ENCODE measurements at regions not wholly inside any gene's neighbourhood (a gene's known extent, or its start where the extent isn't known, plus 50 kb on each side); places are given as distances from the start of the nearest gene placed in this dataset.

DNA sequence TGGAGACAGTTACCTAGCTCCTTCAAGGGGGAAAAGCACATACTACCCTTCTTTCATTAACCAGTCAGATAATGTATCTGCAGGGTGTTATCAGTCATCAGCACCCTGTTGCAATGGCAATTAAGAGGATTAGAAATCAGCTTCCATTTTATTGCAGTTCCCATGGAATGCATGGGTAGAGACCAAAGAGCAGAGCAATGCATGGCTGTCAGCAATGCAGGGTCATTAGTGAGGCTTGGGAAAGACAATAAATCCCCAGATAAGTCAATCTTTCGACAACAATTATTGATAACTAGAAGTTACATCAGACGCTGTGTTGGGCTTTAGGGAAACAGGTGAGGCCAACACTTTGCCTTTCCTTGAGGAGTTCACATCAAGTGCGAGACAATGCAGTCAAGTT, 150.9 kb downstream of the MAFB start:
- H3K36me3 ChIP-seq (ENCODE audit: control insufficient read depth in 2 of 2, insufficient read depth in 1 of 2, low read length in 2 of 2): no peaks in the 10 kb centered on the region
- H3K4me3 ChIP-seq (ENCODE audit: low read depth, low read length): no peak overlapping the region
- TF ChIP-seq ZNF843 (tag by site-specific recombination; IDR thresholded peaks at IDR 0.05) (no peak), BCL11B (tag by site-specific recombination; IDR thresholded peaks at IDR 0.05; ENCODE audit: low read depth) (no peak), ZNF624 (tag by site-specific recombination; IDR thresholded peaks at IDR 0.05) (no peak), ZNF664 (tag by site-specific recombination; IDR thresholded peaks at IDR 0.05) (no peak), ZBTB8A (tag by site-specific recombination; IDR thresholded peaks at IDR 0.05) (no peak), ZNF274 (IDR thresholded peaks at IDR 0.05; ENCODE audit: low read length) (no peak), ZNF274 (tag by site-specific recombination; IDR thresholded peaks at IDR 0.05; ENCODE audit: borderline replicate concordance) (no peak), ZNF610 (tag by site-specific recombination; IDR thresholded peaks at IDR 0.05; ENCODE audit: borderline replicate concordance) (no peak), ZBTB21 (tag by site-specific recombination; IDR thresholded peaks at IDR 0.05) (no peak), ZSCAN30 (tag by site-specific recombination; IDR thresholded peaks at IDR 0.05) (no peak), ZNF629 (tag by site-specific recombination; IDR thresholded peaks at IDR 0.05) (no peak), ZNF37A (tag by site-specific recombination; IDR thresholded peaks at IDR 0.05) (no peak), ZNF214 (tag by site-specific recombination; IDR thresholded peaks at IDR 0.05; ENCODE audit: borderline replicate concordance) (no peak), ZNF777 (tag by site-specific recombination; IDR thresholded peaks at IDR 0.05; ENCODE audit: borderline replicate concordance) (no peak), SETDB1 (IDR thresholded peaks at IDR 0.05; ENCODE audit: insufficient read length, low read length) (no peak), KLF10 (tag by site-specific recombination; IDR thresholded peaks at IDR 0.05) (no peak), ZNF830 (tag by site-specific recombination; IDR thresholded peaks at IDR 0.05; ENCODE audit: low read depth) (no peak), ZNF530 (tag by site-specific recombination; IDR thresholded peaks at IDR 0.05; ENCODE audit: low read depth) (no peak), ZSCAN16 (tag by site-specific recombination; IDR thresholded peaks at IDR 0.05) (no peak)
- TF ChIP-seq, protein P1, sequence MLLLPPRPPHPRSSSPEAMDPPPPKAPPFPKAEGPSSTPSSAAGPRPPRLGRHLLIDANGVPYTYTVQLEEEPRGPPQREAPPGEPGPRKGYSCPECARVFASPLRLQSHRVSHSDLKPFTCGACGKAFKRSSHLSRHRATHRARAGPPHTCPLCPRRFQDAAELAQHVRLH (tag by site-specific recombination; IDR thresholded peaks at IDR 0.05): no peak
- TF ChIP-seq, protein P2, sequence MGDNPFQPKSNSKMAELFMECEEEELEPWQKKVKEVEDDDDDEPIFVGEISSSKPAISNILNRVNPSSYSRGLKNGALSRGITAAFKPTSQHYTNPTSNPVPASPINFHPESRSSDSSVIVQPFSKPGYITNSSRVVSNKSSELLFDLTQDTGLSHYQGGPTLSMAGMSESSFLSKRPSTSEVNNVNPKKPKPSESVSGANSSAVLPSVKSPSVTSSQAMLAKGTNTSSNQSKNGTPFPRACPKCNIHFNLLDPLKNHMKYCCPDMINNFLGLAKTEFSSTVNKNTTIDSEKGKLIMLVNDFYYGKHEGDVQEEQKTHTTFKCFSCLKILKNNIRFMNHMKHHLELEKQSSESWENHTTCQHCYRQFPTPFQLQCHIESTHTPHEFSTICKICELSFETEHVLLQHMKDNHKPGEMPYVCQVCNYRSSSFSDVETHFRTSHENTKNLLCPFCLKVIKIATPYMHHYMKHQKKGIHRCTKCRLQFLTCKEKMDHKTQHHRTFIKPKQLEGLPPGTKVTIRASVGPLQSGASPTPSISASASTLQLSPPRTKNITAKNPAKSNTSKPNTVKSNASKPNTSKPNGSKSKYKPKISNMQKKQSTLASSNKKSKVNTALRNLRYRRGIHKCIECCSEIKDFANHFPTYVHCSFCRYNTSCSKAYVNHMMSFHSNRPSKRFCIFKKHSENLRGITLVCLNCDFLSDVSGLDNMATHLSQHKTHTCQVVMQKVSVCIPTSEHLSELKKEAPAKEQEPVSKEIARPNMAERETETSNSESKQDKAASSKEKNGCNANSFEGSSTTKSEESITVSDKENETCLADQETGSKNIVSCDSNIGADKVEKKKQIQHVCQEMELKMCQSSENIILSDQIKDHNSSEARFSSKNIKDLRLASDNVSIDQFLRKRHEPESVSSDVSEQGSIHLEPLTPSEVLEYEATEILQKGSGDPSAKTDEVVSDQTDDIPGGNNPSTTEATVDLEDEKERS (tag by site-specific recombination; IDR thresholded peaks at IDR 0.05): no peak
- POLR2A ChIA-PET: no interaction called here
- H3K27ac ChIP-seq (ENCODE audit: extremely low read depth, low read depth, low read length): no peak overlapping the region
- no peaks in the 10 kb centered on the region for H3K4me1 ChIP-seq (ENCODE audit: control insufficient read depth, insufficient read depth, low read length)
- CTCF ChIA-PET: interaction anchor here (0.7 kb wide), 1 partner anchor 422 kb away, joined by 3 read pairs; no protein-coding TSS in a partner anchor
- no peaks in the 10 kb centered on the region for H3K9me3 ChIP-seq (ENCODE audit: control insufficient read depth, insufficient read depth, low read depth, low read length)

DNA sequence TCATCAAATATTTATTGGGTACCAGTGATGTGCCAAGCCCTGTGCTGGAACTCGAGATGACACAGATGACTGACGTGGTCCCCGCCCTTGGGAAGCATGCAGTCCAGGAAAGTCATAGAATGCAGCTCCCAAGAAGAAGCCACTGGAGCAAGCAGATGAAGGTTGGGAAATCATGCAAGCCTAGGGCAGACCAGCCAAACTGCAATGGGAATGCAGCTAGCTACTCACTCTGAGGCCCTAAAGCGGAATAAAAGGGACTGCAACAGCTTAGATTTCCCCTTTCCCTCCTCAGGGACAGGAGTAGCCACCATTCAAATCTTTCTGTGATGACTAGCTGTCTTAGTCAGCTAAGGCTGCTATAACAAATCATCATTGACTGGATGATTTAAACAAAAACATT, 152.2 kb downstream of the MAFB start:
- Histone ChIP-seq H3K36me3 (ENCODE audit: control insufficient read depth in 2 of 2, insufficient read depth in 1 of 2, low read length in 2 of 2) (no peaks in the 10 kb centered on the region), H3K4me1 (ENCODE audit: control insufficient read depth, insufficient read depth, low read length) (no peaks in the 10 kb centered on the region), H3K27ac (ENCODE audit: extremely low read depth, low read depth, low read length) (no peak overlapping the region), H3K9me3 (ENCODE audit: control insufficient read depth, insufficient read depth, low read depth, low read length) (no peaks in the 10 kb centered on the region), H3K4me3 (ENCODE audit: low read depth, low read length) (no peak overlapping the region)
- POLR2A ChIA-PET: no interaction called here
- CTCF ChIA-PET: interaction anchor here (0.6 to 1.3 kb wide), 2 partner anchors 150 to 1424 kb away, joined by 3 to 5 read pairs; no protein-coding TSS in a partner anchor
- TF ChIP-seq ZNF777 (tag by site-specific recombination; IDR thresholded peaks at IDR 0.05; ENCODE audit: borderline replicate concordance) (no peak), ZNF416 (tag by site-specific recombination; IDR thresholded peaks at IDR 0.05) (no peak), EGR2 (tag by site-specific recombination; IDR thresholded peaks at IDR 0.05; ENCODE audit: low read depth) (no peak)

Measured in HEK293 (cell line).